GM21526 (cell line): ENCODE measurements at regions not wholly inside any gene's neighbourhood (a gene's known extent, or its start where the extent isn't known, plus 50 kb on each side); places are given as distances from the start of the nearest gene placed in this dataset.
"Not testable (repeated sequence)": the region's sequence is repeated elsewhere in the genome, so short reads cannot be mapped to it uniquely, and the experiment has no call there.

Experiments used
- ATAC-seq: cut with Tn5 transposase; IDR thresholded peaks from one replicate; pipeline ENCODE4 v1.9.1; 2021; ENCODE audit warnings: moderate library complexity; ENCODE audit not compliant: unreplicated experiment, low FRiP score

DNA sequence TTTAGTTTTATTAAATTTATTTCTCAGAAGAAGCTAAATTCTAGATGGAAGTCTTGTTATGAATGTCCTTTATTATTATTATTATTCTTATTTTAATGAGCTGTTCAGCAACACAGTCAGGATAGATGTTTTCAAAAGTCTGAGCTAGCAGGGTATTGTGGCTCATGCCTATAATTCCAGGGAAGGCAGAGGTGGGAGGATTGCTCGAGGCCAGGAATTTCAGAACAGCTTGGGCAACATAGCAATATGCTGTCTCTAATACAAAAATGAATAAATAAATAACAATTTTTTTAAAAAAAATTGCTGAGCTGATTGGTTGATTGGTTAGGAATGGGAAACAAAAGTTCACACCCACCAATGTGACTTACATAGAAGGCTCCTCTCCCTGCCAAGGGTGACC lies 274.1 kb upstream of the CYRIA start:
- no peak for ATAC-seq

DNA sequence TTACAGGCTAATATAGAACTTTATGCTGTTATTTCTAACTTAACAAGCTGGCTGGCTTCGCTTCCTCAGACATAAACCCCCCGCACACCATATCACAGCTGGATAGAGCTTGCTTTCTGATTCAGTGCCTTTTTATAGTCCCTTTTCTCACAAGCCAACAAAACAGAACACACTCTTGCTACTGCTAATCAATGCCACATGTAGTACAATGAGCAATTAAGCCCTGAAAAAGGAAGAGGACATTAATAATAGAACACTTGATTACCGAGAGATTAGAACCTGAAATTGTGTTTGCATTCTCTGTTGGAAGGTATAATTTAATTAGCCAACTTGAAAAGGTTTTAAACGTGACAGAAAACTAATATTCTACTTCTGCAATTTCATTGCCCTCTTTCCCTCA lies 267.7 kb upstream of the CYRIA start:
- no peak for ATAC-seq

- no peak for ATAC-seq
These were observed 267.2 kb upstream of the CYRIA start for GRCh38 chr2:16932826-16933225.

- ATAC-seq: no peak
These were observed 265.8 kb upstream of the CYRIA start for GRCh38 chr2:16931441-16931840.

DNA sequence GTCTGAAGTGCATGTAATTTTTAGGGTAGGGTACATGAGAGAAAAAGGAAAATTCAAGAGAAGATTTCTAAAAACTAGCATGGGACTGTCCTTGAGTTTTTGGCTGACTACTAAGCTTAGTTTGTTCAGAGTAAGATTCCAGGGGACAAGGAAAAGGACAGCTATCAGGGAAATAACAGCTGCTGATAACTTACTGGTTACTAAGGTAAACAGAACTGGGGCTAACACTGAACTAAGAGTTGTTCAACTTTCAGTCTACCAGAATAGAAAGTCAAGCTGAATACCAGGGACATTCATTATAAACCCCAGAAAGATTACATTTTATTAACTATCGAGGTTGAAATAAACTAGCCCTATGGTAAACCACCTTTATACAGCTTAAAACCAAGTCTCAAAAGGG lies 261.8 kb upstream of the CYRIA start:
- no peak for ATAC-seq

DNA sequence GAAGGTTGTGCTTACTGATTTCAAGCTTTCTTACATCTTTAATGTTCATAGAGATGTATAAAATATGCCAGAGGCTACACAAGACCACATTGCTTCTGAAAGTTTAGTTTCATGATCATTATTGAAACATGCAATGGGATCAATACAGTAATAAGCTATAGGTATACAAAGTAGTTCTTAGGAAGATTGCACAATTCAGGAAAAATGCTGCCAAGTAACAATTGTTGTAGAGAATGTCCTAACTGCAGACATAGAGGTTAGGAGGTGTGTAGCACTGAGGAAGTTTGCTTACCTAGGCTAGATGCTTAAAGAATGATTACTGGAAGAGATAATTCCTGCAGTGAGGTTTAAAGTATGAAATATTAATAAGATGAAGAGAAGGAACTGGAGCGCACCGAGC lies 259.5 kb upstream of the CYRIA start:
- no peak for ATAC-seq

DNA sequence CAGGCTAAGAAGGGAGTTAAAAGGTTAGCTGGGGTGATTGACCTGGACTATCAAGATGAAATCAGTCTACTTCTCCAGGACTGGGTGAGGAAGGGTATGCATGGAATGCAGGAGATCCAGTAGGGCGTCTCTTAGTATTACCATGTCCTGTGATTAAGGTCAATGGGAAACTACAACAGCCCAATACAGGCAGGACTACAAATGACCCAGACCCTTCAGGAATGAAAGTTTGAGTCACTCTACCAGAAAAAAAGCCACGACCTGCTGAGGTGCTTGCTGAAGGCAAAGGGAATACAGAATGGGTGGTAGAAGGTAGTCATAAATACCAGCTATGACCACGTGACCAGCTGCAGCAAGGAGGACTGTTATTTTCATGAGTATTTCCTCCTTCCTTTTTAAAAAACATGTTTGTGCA lies 249.7 kb upstream of the CYRIA start:
- ATAC-seq: not testable (repeated sequence)

- ATAC-seq: no peak
These were observed 246.1 kb upstream of the CYRIA start for GRCh38 chr2:16911746-16912145.

DNA sequence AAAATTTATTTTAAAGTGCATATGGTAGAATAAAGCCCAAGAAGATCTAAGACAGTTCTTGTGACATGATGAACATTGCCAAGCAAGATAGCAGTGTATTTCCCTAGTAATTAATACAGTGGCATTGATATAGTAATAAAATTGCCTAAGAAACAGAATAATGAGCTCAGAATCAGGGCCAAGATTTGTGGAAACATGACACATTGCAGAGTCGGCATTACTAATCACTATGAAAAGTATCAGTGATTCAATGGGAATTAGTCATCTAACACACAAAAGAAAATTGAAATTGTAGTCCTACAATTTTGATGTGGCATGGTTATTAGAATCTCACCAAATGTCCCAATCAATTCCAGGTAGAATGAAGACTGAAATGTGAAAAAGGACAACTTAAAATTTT lies 243.0 kb upstream of the CYRIA start:
- ATAC-seq: no peak

- ATAC-seq: no peak
These were observed 242.1 kb upstream of the CYRIA start for GRCh38 chr2:16907645-16908282.

GRCh38 chr2:16905325-16905724 lies 239.7 kb upstream of the CYRIA start:
- not testable (repeated sequence) for ATAC-seq

GRCh38 chr2:16900405-16901025 lies 234.9 kb upstream of the CYRIA start:
- peak; percentile 90 for ATAC-seq

- peak; percentile 10 for ATAC-seq
These were observed 234.3 kb upstream of the CYRIA start for GRCh38 chr2:16899958-16900357.

DNA sequence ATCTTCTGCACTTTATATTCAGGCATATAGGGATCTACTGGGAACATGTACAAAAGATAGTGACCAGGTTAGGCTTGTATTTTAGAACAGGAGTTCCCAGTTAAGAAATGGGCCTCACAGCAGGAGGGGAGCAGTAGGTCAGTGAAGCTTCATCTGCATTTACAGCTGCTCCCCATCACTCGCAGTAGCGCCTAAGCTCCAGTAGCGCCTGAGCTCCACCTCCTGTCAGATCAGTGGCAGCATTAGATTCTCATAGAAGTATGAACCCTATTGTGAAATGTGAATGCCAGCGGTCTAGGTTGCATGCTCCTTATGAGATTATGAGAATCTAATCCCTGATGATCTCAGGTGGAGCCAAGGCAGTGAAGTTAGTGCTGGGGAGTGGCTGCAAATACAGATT lies 224.4 kb upstream of the CYRIA start:
- ATAC-seq: no peak

DNA sequence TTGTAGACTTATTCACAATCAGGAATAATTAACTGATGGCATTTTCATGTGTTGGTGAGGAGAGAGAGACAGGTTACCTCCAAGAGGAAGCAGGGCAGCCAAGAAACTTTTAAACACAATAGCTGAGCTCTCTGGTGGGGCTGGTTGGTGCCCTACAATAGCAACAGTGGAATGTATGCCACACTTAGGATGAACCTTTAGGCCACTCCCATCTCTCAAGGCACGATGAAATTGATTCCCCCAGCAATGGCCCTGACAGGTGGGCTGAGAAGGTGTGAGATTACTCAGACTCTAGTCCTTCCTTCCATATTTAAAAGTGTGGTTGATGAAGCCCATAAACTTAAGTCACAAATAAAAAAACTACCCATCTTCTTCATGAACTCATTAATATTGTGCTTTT lies 219.4 kb upstream of the CYRIA start:
- ATAC-seq: no peak

DNA sequence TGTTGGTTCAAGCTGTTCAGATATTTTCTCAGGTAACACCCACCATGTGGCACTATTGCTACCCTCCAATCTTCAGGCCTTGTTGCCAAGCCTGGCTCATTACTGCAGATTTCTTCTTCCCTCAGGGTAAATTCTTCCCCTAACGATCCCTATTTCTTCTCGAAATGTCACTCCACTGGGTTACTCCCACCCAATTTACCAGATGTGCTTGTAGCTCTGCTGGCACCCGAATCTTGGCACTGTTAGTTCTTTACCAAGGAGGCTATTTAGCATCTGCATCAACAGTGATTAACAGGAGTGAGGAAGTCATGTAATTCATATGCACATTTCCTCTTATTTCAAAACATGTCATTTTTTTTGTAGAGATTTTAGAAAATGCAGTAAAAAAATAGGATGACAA lies 217.1 kb upstream of the CYRIA start:
- no peak for ATAC-seq

GRCh38 chr2:16881122-16881521 lies 215.5 kb upstream of the CYRIA start:
- ATAC-seq: no peak

DNA sequence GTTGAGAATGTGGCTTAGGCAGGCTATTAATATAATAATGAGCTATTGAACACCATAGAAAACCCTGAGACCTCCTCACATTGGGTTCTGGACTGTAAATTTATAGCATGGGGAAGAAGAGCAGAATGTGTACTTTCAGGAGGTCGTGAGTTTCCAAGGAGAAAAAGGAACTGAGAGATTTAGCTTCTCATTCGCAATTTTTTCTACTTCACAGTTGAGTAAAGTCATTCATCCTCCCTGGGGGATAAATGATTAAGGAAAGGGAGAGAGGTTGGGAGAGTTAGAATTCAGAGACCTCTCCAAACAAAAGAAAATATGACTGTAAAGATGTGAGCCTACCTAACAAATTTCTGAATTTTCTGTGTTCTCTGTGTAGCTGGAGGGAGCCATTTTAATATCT lies 205.8 kb upstream of the CYRIA start:
- ATAC-seq: no peak

DNA sequence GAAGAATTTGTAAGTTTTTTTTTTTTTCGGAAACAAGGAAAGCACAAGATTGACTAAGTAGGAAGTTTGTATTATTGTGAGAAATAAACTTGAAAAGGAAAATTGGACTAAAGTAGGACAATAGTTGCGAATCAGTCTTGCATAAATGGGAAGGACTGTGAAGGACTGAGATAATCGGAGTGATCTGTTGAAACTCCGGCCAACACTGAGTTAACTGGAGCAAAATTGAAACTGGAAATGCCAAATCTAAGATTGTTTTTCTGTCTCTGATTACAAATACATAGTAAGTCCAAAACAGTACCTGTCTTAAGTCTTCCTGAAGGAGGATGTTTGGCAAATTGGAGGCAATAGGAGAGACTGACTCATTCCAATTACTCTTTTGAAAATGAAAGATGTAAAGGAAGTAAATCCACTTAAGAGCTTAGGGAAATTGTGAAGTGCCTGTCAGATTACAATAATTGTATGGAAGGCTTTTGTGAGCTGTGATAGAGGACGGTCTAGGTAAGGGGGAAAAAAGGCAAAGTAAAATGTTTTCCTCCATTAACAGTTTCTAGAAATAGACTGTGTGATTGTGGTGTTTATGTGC lies 204.9 kb upstream of the CYRIA start:
- ATAC-seq: no peak

DNA sequence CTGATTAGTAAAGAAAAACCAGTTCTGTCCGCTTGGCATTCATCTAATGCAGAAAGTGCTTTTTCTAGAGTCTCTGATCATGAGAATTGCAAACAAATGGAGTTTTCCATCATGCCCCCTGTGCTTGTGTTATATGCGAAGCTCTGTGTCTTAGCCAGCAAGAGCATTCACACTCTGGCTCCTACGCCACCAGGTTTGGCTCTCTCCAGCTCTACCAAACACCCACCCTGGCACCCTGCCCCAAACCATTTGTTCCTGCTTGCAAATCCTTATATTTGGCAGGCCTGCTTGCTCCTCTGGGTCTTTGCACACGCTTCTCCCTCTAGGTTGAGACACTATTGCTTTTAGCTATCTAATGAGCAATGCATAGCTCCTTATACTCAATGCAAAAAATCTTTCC lies 204.1 kb upstream of the CYRIA start:
- no peak for ATAC-seq

- ATAC-seq: no peak
These were observed 196.8 kb upstream of the CYRIA start for GRCh38 chr2:16862471-16862870.

DNA sequence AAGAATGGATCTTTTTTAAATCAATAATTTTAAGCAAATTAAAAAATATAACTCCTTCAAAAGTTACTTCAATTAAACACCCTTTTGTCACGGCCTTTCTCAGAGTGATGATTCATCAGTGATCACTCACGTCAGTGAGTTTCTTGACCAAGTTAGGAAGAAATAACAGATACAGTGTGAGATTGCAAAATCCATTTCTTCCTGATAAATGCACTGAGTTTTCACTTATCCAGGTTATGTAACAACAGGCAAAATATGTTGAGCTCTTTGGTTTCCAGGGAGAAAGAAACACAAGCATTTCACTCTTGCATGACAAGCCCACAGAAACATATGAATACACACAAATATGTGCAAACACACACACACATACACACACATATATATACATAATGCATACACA lies 195.9 kb upstream of the CYRIA start:
- no peak for ATAC-seq
